Panc1 (cell line): ENCODE measurements at regions not wholly inside any gene's neighbourhood (a gene's known extent, or its start where the extent isn't known, plus 50 kb on each side); places are given as distances from the start of the nearest gene placed in this dataset.
A peak's percentile ranks its signal among the peaks of the same experiment; 100 is the strongest.

ENCODE experiments used
- ATAC-seq: fragments of 200-7000 bp; cut with Tn5 transposase; 2 replicates; pipeline ENCODE4 v1.9.1; 2020; ENCODE audit warnings: mild to moderate bottlenecking, moderate library complexity
- BruUV-seq: library from RNA; stranded (reverse); fragments of 400-500 nt; replicated peaks from 2 replicates; lab custom pipeline; 2021; lab: Mats Ljungman, UMichigan
- CTCF ChIA-PET: fragments of 300-600 bp; sonication (Branson Sonifier 250); formaldehyde crosslinking; loops from one replicate; lab custom pipeline; 2022; ENCODE audit warnings: antibody characterized with exemption; lab: Charles Lee
- POLR2A ChIA-PET: fragments of 300-600 bp; sonication (Branson Sonifier 250); formaldehyde crosslinking; loops from one replicate; lab custom pipeline; 2022; ENCODE audit warnings: antibody characterized with exemption; lab: Charles Lee
- DNase-seq: peaks from one replicate; pipeline ENCODE4 v3.0.0-alpha.2; 2010; ENCODE audit warnings: low read depth, low spot score
- H3K27ac ChIP-seq: 2 replicates; pipeline ENCODE4 v1.5.1; 2011; ENCODE audit warnings: mild to moderate bottlenecking, low read length, inconsistent platforms
- H3K27me3 ChIP-seq: fragments of 200-500 bp; sonication (Bioruptor generic); 2 replicates; pipeline ENCODE4 v1.6.0; 2014; ENCODE audit warnings: low read length, inconsistent platforms; ENCODE audit not compliant: control insufficient read depth, insufficient read depth
- H3K36me3 ChIP-seq: fragments of 200-500 bp; sonication (Bioruptor generic); 2 replicates; pipeline ENCODE4 v1.5.1; 2014; ENCODE audit warnings: inconsistent platforms, mild to moderate bottlenecking, low read length, moderate library complexity; ENCODE audit not compliant: control insufficient read depth, insufficient read depth
- H3K4me1 ChIP-seq: 2 replicates; pipeline ENCODE4 v1.5.1; 2011; ENCODE audit warnings: inconsistent platforms, mild to moderate bottlenecking, low read length, moderate library complexity; ENCODE audit not compliant: control insufficient read depth, insufficient read depth
- H3K4me3 ChIP-seq, 2 experiments: 2 replicates each; pipeline ENCODE4 v1.5.1; 2011 to 2012; ENCODE audit warnings: low read depth in 2 of 2, low read length in 2 of 2, mild to moderate bottlenecking in 2 of 2, inconsistent platforms in 1 of 2, moderate library complexity in 1 of 2
- H3K9me3 ChIP-seq: fragments of 200-500 bp; sonication (Bioruptor generic); 2 replicates; pipeline ENCODE4 v1.5.1; 2014; ENCODE audit warnings: low read depth, mild to moderate bottlenecking, inconsistent platforms, low read length, moderate library complexity; ENCODE audit not compliant: control insufficient read depth, insufficient read depth
- CTCF ChIP-seq: fragments of 450-650 bp; IDR thresholded peaks from 2 replicates; pipeline ENCODE4 v1.5.1; 2017; ENCODE audit warnings: mild to moderate bottlenecking
- POLR2AphosphoS5 ChIP-seq: IDR thresholded peaks from 2 replicates; pipeline ENCODE4 v1.6.1; 2012; ENCODE audit warnings: mild to moderate bottlenecking, low read depth, low read length, moderate library complexity
- SIN3A ChIP-seq: IDR thresholded peaks from 2 replicates; pipeline ENCODE4 v1.6.1; 2012; ENCODE audit warnings: low read depth, mild to moderate bottlenecking, low read length, moderate library complexity, borderline replicate concordance; ENCODE audit not compliant: insufficient read depth
- TCF7L2 ChIP-seq: IDR thresholded peaks from 2 replicates; pipeline ENCODE4 v1.6.1; 2011; ENCODE audit warnings: mild to moderate bottlenecking, low read depth, low read length, inconsistent platforms
- in situ Hi-C: cut with HindIII; loops from 2 replicates; pipeline ENCODE4 v1.10.0; 2016; ENCODE audit warnings: low sequenced_read_pairs, low pct_unique_long_range_greater_than_20kb
- intact Hi-C: fragments of 100-400 bp; cut with micrococcal nuclease; formaldehyde crosslinking; loops from one replicate; pipeline ENCODE4 v1.10.0; 2022; ENCODE audit not compliant: unreplicated experiment
- TF ChIP-seq, protein P1 (sequence below), 2 experiments: IDR thresholded peaks; 2 replicates each; pipeline ENCODE4 v1.6.1; 2011 to 2012; ENCODE audit warnings: low read depth in 2 of 2, control low read depth in 1 of 2, low read length in 1 of 2, mild to moderate bottlenecking in 1 of 2, moderate library complexity in 1 of 2; ENCODE audit not compliant: insufficient read depth in 1 of 2

DNA sequence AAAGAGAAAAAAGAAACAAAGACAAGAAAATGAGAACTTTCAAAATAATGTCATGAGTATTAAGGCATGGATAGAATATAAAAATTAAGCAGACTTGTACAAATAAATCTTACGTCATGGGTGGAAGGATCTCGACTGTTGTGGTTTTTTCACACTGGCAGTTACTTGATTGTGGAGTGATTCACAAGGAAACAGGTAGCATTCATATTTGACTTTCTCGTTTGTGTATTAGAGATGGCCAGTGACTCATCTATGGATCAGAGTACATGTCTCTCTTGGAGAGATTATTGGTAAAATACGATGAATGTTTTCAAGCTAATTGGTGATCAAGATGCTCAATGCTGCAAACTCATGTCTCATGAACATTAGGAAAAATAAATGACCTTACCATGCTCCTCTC is 564.3 kb downstream of the GATA3 start:
- ATAC-seq: no peak
- intact Hi-C loops: no loop called here

GRCh38 chr10:8628351-8628750 is 573.9 kb downstream of the GATA3 start:
- in situ Hi-C loops (no loop called here), intact Hi-C loops (no loop called here)
- CTCF ChIA-PET: no interaction called here
- peak; percentile 86 for ATAC-seq
- POLR2A ChIA-PET: no interaction called here
- H3K4me3 ChIP-seq: no peak overlapping the region
- BruUV-seq: no TSS peak
- TF ChIP-seq POLR2AphosphoS5: no peak
- TF ChIP-seq TCF7L2: no peak
- TF ChIP-seq CTCF: no peak
- no peak for TF ChIP-seq SIN3A
- H3K4me1 ChIP-seq: no peaks in the 10 kb centered on the region
- H3K27me3 ChIP-seq: no peaks in the 10 kb centered on the region
- no peaks in the 10 kb centered on the region for H3K9me3 ChIP-seq
- peak; percentile 13 for DNase-seq
- H3K36me3 ChIP-seq: no peaks in the 10 kb centered on the region
- no peak overlapping the region for H3K27ac ChIP-seq

More for the DNA sequence above, 564.3 kb downstream of the GATA3 start:
- POLR2A ChIA-PET: no interaction called here
- no peak overlapping the region for H3K4me3 ChIP-seq
- DNase-seq: no peak
- in situ Hi-C loops: no loop called here
- no peaks in the 10 kb centered on the region for H3K36me3 ChIP-seq
- CTCF ChIA-PET: no interaction called here
- H3K27me3 ChIP-seq: no peaks in the 10 kb centered on the region
- no peaks in the 10 kb centered on the region; the same call in 1 of the 2 replicates for H3K4me1 ChIP-seq
- TF ChIP-seq, protein P1, sequence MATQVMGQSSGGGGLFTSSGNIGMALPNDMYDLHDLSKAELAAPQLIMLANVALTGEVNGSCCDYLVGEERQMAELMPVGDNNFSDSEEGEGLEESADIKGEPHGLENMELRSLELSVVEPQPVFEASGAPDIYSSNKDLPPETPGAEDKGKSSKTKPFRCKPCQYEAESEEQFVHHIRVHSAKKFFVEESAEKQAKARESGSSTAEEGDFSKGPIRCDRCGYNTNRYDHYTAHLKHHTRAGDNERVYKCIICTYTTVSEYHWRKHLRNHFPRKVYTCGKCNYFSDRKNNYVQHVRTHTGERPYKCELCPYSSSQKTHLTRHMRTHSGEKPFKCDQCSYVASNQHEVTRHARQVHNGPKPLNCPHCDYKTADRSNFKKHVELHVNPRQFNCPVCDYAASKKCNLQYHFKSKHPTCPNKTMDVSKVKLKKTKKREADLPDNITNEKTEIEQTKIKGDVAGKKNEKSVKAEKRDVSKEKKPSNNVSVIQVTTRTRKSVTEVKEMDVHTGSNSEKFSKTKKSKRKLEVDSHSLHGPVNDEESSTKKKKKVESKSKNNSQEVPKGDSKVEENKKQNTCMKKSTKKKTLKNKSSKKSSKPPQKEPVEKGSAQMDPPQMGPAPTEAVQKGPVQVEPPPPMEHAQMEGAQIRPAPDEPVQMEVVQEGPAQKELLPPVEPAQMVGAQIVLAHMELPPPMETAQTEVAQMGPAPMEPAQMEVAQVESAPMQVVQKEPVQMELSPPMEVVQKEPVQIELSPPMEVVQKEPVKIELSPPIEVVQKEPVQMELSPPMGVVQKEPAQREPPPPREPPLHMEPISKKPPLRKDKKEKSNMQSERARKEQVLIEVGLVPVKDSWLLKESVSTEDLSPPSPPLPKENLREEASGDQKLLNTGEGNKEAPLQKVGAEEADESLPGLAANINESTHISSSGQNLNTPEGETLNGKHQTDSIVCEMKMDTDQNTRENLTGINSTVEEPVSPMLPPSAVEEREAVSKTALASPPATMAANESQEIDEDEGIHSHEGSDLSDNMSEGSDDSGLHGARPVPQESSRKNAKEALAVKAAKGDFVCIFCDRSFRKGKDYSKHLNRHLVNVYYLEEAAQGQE (IDR thresholded peaks at IDR 0.05; ENCODE audit: insufficient read depth in 1 of 2, low read depth in 2 of 2, low read length in 1 of 2): no peak
- no peak for TF ChIP-seq SIN3A
- TF ChIP-seq TCF7L2: no peak
- TF ChIP-seq CTCF: no peak
- no peak for TF ChIP-seq POLR2AphosphoS5
- H3K27ac ChIP-seq: no peak overlapping the region
- no peaks in the 10 kb centered on the region for H3K9me3 ChIP-seq
- BruUV-seq: no TSS peak
